ENCODE measurements at regions not wholly inside any gene's neighbourhood (a gene's known extent, or its start where the extent isn't known, plus 50 kb on each side); places are given as distances from the start of the nearest gene placed in this dataset.

DNA sequence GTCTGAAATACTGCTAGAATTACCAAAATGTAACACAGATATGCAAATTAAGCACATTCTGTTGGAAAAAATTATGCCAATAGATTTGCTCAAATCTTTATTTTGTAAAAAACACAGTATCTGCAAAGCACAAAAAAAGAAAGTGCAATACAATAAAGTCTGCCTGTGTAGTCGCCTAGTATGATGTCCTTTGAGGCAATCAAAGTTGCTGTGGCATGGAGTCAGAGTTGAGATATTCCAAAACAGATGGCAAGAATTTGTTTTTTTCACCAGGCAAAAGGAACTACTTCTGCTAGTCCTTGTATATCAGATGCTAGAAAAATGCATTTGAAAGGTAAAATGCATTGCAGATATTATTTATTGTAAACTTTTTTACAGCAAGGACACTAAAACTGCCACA lies 531.3 kb upstream of the TMEFF2 start:
- Histone ChIP-seq H3K27me3 (ENCODE audit: insufficient read depth, low read length) (no peaks in the 10 kb centered on the region), H3K4me2 (ENCODE audit: low read length) (no peak overlapping the region), H3K9me3 (ENCODE audit: insufficient read depth, low read depth, low read length) (no peaks in the 10 kb centered on the region), H3K4me3 (ENCODE audit: insufficient read depth, low read depth, low read length) (no peak overlapping the region), H4K20me1 (ENCODE audit: insufficient read depth, low read length) (no peaks in the 10 kb centered on the region), H3K36me3 (ENCODE audit: insufficient read depth, low read length) (no peaks in the 10 kb centered on the region), H3K9ac (ENCODE audit: low read length) (no peak overlapping the region), H3K27ac (ENCODE audit: low read depth, low read length) (no peak overlapping the region), H2AFZ (ENCODE audit: low read depth, low read length) (no peak overlapping the region), H3K4me1 (ENCODE audit: insufficient read depth, low read length) (no peaks in the 10 kb centered on the region), H3K79me2 (ENCODE audit: insufficient read depth, low read length) (no peaks in the 10 kb centered on the region)
- Mint-ChIP-seq H3K9me3 (ENCODE audit: unreplicated experiment) (no peaks in the 10 kb centered on the region), H3K4me3 (ENCODE audit: unreplicated experiment) (no peak overlapping the region), H3K36me3 (ENCODE audit: low read depth, unreplicated experiment) (no peaks in the 10 kb centered on the region), H3K4me1 (ENCODE audit: low read depth, unreplicated experiment) (no peaks in the 10 kb centered on the region), H3K27me3 (ENCODE audit: low read depth, unreplicated experiment) (peaks cover 4% of the 10 kb centered on the region), H3K27ac (ENCODE audit: unreplicated experiment) (no peak overlapping the region)
- TF ChIP-seq, protein P1, sequence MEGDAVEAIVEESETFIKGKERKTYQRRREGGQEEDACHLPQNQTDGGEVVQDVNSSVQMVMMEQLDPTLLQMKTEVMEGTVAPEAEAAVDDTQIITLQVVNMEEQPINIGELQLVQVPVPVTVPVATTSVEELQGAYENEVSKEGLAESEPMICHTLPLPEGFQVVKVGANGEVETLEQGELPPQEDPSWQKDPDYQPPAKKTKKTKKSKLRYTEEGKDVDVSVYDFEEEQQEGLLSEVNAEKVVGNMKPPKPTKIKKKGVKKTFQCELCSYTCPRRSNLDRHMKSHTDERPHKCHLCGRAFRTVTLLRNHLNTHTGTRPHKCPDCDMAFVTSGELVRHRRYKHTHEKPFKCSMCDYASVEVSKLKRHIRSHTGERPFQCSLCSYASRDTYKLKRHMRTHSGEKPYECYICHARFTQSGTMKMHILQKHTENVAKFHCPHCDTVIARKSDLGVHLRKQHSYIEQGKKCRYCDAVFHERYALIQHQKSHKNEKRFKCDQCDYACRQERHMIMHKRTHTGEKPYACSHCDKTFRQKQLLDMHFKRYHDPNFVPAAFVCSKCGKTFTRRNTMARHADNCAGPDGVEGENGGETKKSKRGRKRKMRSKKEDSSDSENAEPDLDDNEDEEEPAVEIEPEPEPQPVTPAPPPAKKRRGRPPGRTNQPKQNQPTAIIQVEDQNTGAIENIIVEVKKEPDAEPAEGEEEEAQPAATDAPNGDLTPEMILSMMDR (IDR thresholded peaks at IDR 0.05; ENCODE audit: insufficient read depth, low read depth, low read length), result no peak
- no peak for TF ChIP-seq EZH2 (IDR thresholded peaks at IDR 0.05; ENCODE audit: insufficient read depth, low read length)
- FAIRE-seq (no peak), DNase-seq (ENCODE audit: low read depth) (no peak)

GRCh38 chr2:192719629-192720028 lies 524.9 kb upstream of the TMEFF2 start:
- Histone ChIP-seq H3K27ac (ENCODE audit: low read depth, low read length) (no peak overlapping the region), H3K4me3 (ENCODE audit: insufficient read depth, low read depth, low read length) (no peak overlapping the region), H3K36me3 (ENCODE audit: insufficient read depth, low read length) (no peaks in the 10 kb centered on the region), H3K9me3 (ENCODE audit: insufficient read depth, low read depth, low read length) (no peaks in the 10 kb centered on the region), H3K27me3 (ENCODE audit: insufficient read depth, low read length) (no peaks in the 10 kb centered on the region), H4K20me1 (ENCODE audit: insufficient read depth, low read length) (no peaks in the 10 kb centered on the region), H3K79me2 (ENCODE audit: insufficient read depth, low read length) (no peaks in the 10 kb centered on the region), H3K4me2 (ENCODE audit: low read length) (no peak overlapping the region), H2AFZ (ENCODE audit: low read depth, low read length) (no peak overlapping the region), H3K4me1 (ENCODE audit: insufficient read depth, low read length) (no peaks in the 10 kb centered on the region), H3K9ac (ENCODE audit: low read length) (no peak overlapping the region)
- Mint-ChIP-seq H3K4me1 (ENCODE audit: low read depth, unreplicated experiment) (no peaks in the 10 kb centered on the region), H3K27ac (ENCODE audit: unreplicated experiment) (no peak overlapping the region), H3K9me3 (ENCODE audit: unreplicated experiment) (no peaks in the 10 kb centered on the region), H3K36me3 (ENCODE audit: low read depth, unreplicated experiment) (no peaks in the 10 kb centered on the region), H3K27me3 (ENCODE audit: low read depth, unreplicated experiment) (no peaks in the 10 kb centered on the region), H3K4me3 (ENCODE audit: unreplicated experiment) (no peak overlapping the region)
- no peak for FAIRE-seq
- TF ChIP-seq EZH2 (IDR thresholded peaks at IDR 0.05; ENCODE audit: insufficient read depth, low read length), result no peak
- TF ChIP-seq, protein P1 (IDR thresholded peaks at IDR 0.05; ENCODE audit: insufficient read depth, low read depth, low read length), result no peak
- no peak for DNase-seq (ENCODE audit: low read depth)

DNA sequence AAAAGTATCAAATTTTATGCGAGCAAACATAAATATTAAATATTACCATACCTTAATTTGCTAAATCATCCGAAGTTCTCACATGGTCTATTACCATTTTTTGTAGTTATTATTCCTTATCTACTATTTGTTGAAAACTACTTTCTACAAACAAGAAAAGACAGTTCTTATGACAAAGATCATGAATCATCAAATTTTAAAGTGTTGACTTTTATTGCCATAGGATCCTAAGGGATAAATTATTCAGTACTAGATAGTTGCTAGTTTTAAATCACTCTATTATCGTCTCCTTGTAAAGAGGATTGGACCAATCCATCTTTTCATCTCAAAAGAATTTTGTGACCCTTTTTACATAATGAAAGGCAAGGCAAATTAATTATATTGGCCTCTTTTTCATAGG lies 523.6 kb upstream of the TMEFF2 start:
- no peak for FAIRE-seq
- H3K36me3 ChIP-seq (ENCODE audit: insufficient read depth, low read length), result no peaks in the 10 kb centered on the region

More for the DNA sequence above, 523.6 kb upstream of the TMEFF2 start:
- TF ChIP-seq EZH2 (IDR thresholded peaks at IDR 0.05; ENCODE audit: insufficient read depth, low read length), result no peak
- TF ChIP-seq, protein P1 (IDR thresholded peaks at IDR 0.05; ENCODE audit: insufficient read depth, low read depth, low read length), result no peak
- Histone ChIP-seq H3K4me2 (ENCODE audit: low read length) (no peak overlapping the region), H3K4me1 (ENCODE audit: insufficient read depth, low read length) (no peaks in the 10 kb centered on the region), H3K79me2 (ENCODE audit: insufficient read depth, low read length) (no peaks in the 10 kb centered on the region), H3K4me3 (ENCODE audit: insufficient read depth, low read depth, low read length) (no peak overlapping the region), H3K27me3 (ENCODE audit: insufficient read depth, low read length) (no peaks in the 10 kb centered on the region), H3K27ac (ENCODE audit: low read depth, low read length) (no peak overlapping the region), H3K9me3 (ENCODE audit: insufficient read depth, low read depth, low read length) (no peaks in the 10 kb centered on the region), H3K9ac (ENCODE audit: low read length) (no peak overlapping the region), H4K20me1 (ENCODE audit: insufficient read depth, low read length) (no peaks in the 10 kb centered on the region), H2AFZ (ENCODE audit: low read depth, low read length) (no peak overlapping the region)
- H3K27ac Mint-ChIP-seq (ENCODE audit: unreplicated experiment), result no peak overlapping the region
- no peaks in the 10 kb centered on the region for H3K9me3 Mint-ChIP-seq (ENCODE audit: unreplicated experiment)
- DNase-seq (ENCODE audit: low read depth), result no peak
- H3K36me3 Mint-ChIP-seq (ENCODE audit: low read depth, unreplicated experiment), result no peaks in the 10 kb centered on the region
- no peaks in the 10 kb centered on the region for H3K4me1 Mint-ChIP-seq (ENCODE audit: low read depth, unreplicated experiment)
- H3K27me3 Mint-ChIP-seq (ENCODE audit: low read depth, unreplicated experiment), result no peaks in the 10 kb centered on the region
- H3K4me3 Mint-ChIP-seq (ENCODE audit: unreplicated experiment), result no peak overlapping the region
